Gastroesophageal sphincter (tissue), 4 donors: ENCODE measurements at regions not wholly inside any gene's neighbourhood (a gene's known extent, or its start where the extent isn't known, plus 50 kb on each side); places are given as distances from the start of the nearest gene placed in this dataset.

ENCODE experiments used
- ATAC-seq: fragments of 150-250 bp; one replicate; pipeline ENCODE4 v1.9.1; 2016; ENCODE audit warnings: mild to moderate bottlenecking, moderate library complexity
- H3K27ac ChIP-seq, 4 donors: fragments of 200-600 bp; sonication (generic) in 3 of 4; 1 replicate in 3 of 4; 2 replicates in 1 of 4; pipeline ENCODE4 v1.5.1; 2016 to 2019
- H3K27me3 ChIP-seq: fragments of 200-600 bp; sonication (generic); one replicate; pipeline ENCODE4 v1.5.1; 2019
- H3K36me3 ChIP-seq, 2 donors: fragments of 200-600 bp; sonication (generic); one replicate each; pipeline ENCODE4 v1.5.1; 2019; ENCODE audit warnings: control low read depth in 1 of 2
- H3K4me1 ChIP-seq, 3 donors: fragments of 200-600 bp; sonication (generic); 1 replicate in 2 of 3; 2 replicates in 1 of 3; pipeline ENCODE4 v1.5.1; 2016 to 2019; ENCODE audit warnings: control low read depth in 2 of 3
- H3K4me3 ChIP-seq, 2 donors: fragments of 200-600 bp; sonication (generic); one replicate each; pipeline ENCODE4 v1.5.1; 2019; ENCODE audit warnings: mild to moderate bottlenecking in 1 of 2, moderate library complexity in 1 of 2
- H3K9me3 ChIP-seq, 3 donors: fragments of 200-600 bp; sonication (generic); one replicate each; pipeline ENCODE4 v1.5.1; 2017 to 2019; ENCODE audit warnings: control low read depth in 2 of 3
- EP300 ChIP-seq: sonication (generic); formaldehyde crosslinking; IDR thresholded peaks from one replicate; pipeline ENCODE4 v1.6.1; 2017; ENCODE audit warnings: antibody characterized with exemption, mild to moderate bottlenecking
- POLR2A ChIP-seq, 2 donors: fragments of 450-650 bp; IDR thresholded peaks; one replicate each; pipeline ENCODE4 v1.6.1; 2017; ENCODE audit warnings: antibody characterized with exemption in 2 of 2, mild to moderate bottlenecking in 2 of 2, moderate library complexity in 1 of 2
- POLR2AphosphoS5 ChIP-seq: sonication (generic); formaldehyde crosslinking; IDR thresholded peaks from one replicate; pipeline ENCODE4 v1.6.1; 2017; ENCODE audit warnings: antibody characterized with exemption
- WGBS, 2 donors: methylation state at CpG; one replicate each; pipeline ENCODE4 v1.1.5; 2018; ENCODE audit warnings: low coverage in 1 of 2; 5-methylcytosine and 5-hydroxymethylcytosine counted together
- TF ChIP-seq, protein P1 (sequence below), 4 experiments: fragments of 200-600 bp in 2 of 4; fragments of 450-650 bp in 2 of 4; sonication (generic) in 1 of 4; IDR thresholded peaks; one replicate each; pipeline ENCODE4 v1.5.1; 2017 to 2019; ENCODE audit warnings: antibody characterized with exemption in 4 of 4, mild to moderate bottlenecking in 2 of 4, moderate library complexity in 2 of 4

DNA sequence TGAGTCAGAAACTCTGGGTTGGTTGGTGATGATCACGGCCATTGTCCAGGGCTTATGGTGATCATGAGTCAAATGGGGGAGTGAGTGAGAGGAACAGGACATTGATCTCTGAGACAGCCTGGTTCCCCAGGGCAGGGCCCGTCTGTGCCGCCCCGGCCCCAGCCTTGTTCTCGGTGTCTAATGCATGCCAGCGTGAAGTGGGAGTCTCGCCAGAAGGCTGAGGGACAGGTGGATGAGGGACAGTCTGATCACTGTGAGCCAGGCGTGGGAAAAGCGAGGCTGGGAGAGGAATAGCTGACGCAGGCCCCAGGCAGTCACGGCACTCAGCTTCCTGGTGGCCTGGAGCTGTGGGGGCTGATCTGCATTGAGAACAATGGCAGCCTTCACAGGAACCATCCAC is 208.3 kb upstream of the HDAC4 start:
- TF ChIP-seq POLR2AphosphoS5 (no peak), POLR2A (IDR thresholded peaks at IDR 0.05) (no peak), EP300 (no peak)
- TF ChIP-seq, protein P1, sequence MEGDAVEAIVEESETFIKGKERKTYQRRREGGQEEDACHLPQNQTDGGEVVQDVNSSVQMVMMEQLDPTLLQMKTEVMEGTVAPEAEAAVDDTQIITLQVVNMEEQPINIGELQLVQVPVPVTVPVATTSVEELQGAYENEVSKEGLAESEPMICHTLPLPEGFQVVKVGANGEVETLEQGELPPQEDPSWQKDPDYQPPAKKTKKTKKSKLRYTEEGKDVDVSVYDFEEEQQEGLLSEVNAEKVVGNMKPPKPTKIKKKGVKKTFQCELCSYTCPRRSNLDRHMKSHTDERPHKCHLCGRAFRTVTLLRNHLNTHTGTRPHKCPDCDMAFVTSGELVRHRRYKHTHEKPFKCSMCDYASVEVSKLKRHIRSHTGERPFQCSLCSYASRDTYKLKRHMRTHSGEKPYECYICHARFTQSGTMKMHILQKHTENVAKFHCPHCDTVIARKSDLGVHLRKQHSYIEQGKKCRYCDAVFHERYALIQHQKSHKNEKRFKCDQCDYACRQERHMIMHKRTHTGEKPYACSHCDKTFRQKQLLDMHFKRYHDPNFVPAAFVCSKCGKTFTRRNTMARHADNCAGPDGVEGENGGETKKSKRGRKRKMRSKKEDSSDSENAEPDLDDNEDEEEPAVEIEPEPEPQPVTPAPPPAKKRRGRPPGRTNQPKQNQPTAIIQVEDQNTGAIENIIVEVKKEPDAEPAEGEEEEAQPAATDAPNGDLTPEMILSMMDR (IDR thresholded peaks at IDR 0.05), result no peak
- H3K36me3 ChIP-seq, result no peaks in the 10 kb centered on the region
- peaks cover 6% of the 10 kb centered on the region for H3K27me3 ChIP-seq
- peaks cover 0 to under 1% (median 0%) of the 10 kb centered on the region in 3 donors for H3K9me3 ChIP-seq
- WGBS, 2 donors, result 92 to 100% methylated on average over 1 to 2 of the region's 11 CpGs
- no peak overlapping the region for H3K27ac ChIP-seq
- H3K4me3 ChIP-seq, result no peak overlapping the region
- no peak for ATAC-seq
- no peaks in the 10 kb centered on the region for H3K4me1 ChIP-seq

GRCh38 chr2:239608723-239609122 is 207.9 kb upstream of the HDAC4 start:
- no peak overlapping the region for H3K4me3 ChIP-seq
- H3K9me3 ChIP-seq, result peaks cover 0 to 5% (median 0%) of the 10 kb centered on the region in 3 donors
- no peaks in the 10 kb centered on the region for H3K4me1 ChIP-seq
- H3K36me3 ChIP-seq, result no peaks in the 10 kb centered on the region
- no peak for ATAC-seq
- TF ChIP-seq POLR2AphosphoS5, result no peak
- TF ChIP-seq EP300, result no peak
- TF ChIP-seq, protein P1 (IDR thresholded peaks at IDR 0.05), result no peak
- TF ChIP-seq POLR2A (IDR thresholded peaks at IDR 0.05), result no peak
- no peak overlapping the region for H3K27ac ChIP-seq
- peaks cover 11% of the 10 kb centered on the region for H3K27me3 ChIP-seq
- WGBS, 2 donors, result 85 to 100% methylated on average over 5 to 14 of the region's 16 CpGs

DNA sequence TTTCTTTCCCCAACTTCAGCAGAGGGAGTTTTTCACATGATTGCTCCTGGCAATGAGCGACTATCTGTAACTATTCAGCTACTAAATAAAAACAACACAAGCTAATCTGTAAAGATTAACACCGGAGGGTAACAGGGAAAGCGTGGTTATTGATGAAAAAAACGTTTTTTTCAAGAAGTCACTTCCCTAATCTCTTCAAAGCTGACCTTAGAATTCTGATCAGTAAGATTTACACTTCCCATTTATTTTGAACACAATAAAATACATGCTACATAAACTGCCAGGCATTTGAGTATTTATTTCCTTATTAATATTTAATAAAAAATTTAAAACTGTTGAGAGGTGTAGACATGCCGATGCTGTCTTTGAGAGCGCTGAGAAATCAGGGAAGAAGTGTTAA is 207.4 kb upstream of the HDAC4 start:
- Histone ChIP-seq H3K27ac (no peak overlapping the region), H3K4me1 (no peaks in the 10 kb centered on the region), H3K9me3 (peaks cover 0 to 7% (median 0%) of the 10 kb centered on the region in 3 donors), H3K27me3 (peaks cover 14% of the 10 kb centered on the region), H3K36me3 (no peaks in the 10 kb centered on the region), H3K4me3 (no peak overlapping the region)
- TF ChIP-seq POLR2A (IDR thresholded peaks at IDR 0.05) (no peak), POLR2AphosphoS5 (no peak)
- 59 to 83% methylated on average over 5 to 6 of the region's 6 CpGs for WGBS, 2 donors
- ATAC-seq, result no peak

DNA sequence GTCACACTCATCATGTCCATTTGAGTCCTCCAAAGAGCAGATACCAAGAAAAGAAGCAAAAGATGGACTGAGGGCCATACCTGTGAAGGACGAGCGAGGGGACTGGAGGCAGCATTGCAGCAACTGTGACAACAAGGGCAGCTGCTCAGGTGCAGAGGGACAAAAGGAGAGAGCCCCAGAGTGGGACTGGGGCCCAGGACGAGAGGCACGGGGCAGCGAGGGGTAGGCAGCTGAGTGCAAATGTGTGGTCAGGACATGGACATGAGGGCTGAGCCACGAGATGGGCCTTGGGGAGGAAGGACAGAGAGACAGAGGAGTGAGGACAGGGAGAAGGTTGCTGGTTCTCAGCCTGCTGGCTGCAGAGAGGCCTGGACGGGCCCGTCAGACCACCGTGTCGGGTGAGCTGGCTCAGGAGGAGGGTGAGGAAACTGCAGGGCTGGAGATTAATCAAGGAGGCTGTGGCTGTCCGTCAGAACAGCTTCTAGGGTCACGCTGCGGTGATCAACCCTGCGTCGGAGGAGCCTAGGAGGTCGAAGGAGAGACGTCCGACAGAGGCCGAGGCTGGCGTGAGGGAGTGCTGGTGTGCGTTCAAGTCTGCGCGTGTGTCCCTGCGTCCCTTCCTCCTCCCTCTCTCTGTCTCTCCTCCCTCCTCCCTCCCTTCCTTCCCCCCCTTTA is 206.8 kb upstream of the HDAC4 start:
- H3K9me3 ChIP-seq, result peaks cover 0 to 7% (median 0%) of the 10 kb centered on the region in 3 donors
- peaks cover 18% of the 10 kb centered on the region for H3K27me3 ChIP-seq
- no peak overlapping the region for H3K4me3 ChIP-seq
- H3K27ac ChIP-seq, result no peak overlapping the region
- TF ChIP-seq POLR2AphosphoS5 (no peak), EP300 (no peak)
- TF ChIP-seq, protein P1 (IDR thresholded peaks at IDR 0.05), result no peak
- ATAC-seq, result no peak
- no peaks in the 10 kb centered on the region for H3K4me1 ChIP-seq
- WGBS, 2 donors, result 42 to 45% methylated on average over 16 to 20 of the region's 24 CpGs
- no peaks in the 10 kb centered on the region for H3K36me3 ChIP-seq

DNA sequence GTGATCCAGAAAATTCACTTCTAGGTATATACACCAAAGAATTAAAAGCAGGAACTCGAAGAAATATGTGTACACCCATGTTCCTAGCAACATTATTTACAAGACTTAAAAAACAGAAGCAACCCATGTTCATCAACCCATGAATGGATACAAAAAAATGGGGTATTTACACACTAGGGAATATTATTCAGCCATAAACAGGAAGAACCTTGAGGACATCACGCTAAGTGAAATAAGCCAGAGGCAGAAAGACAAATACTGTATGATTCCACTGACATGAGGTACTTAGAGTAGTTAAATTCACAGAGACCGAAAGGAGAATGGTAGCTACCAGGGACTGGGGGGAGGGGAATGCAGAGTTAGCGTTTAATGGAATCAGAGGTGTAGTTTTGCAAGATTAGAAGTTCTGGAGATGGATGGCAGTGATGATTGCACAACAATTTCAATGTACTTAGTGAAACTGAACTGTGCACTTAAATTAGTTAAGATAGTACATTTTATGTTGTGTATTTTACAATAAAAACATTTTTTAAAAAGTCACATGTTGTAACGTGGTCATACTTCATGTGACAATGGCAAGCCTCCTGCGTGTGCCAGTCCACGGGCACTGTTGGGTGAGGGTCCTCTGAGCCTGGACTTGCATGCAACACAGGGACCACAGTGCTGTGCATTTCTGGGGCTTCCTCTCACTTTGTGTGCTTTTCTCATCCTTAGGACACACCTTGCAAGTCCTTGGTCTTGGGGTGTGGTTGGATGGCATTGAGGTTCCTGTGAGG is 206.1 kb upstream of the HDAC4 start:
- 86 to 92% methylated on average over 7 of the region's 7 CpGs for WGBS, 2 donors
- no peak for ATAC-seq
- no peak overlapping the region for H3K4me3 ChIP-seq
- no peaks in the 10 kb centered on the region for H3K4me1 ChIP-seq
- peaks cover 0 to 7% (median 0%) of the 10 kb centered on the region in 3 donors for H3K9me3 ChIP-seq
- H3K36me3 ChIP-seq, result no peaks in the 10 kb centered on the region
- TF ChIP-seq, protein P1 (IDR thresholded peaks at IDR 0.05), result no peak
- TF ChIP-seq EP300 (no peak), POLR2A (IDR thresholded peaks at IDR 0.05) (no peak), POLR2AphosphoS5 (no peak)
- H3K27ac ChIP-seq, result no peak overlapping the region
- peaks cover 18% of the 10 kb centered on the region for H3K27me3 ChIP-seq
